Stomach (tissue), 4 donors: ENCODE measurements at regions not wholly inside any gene's neighbourhood (a gene's known extent, or its start where the extent isn't known, plus 50 kb on each side); places are given as distances from the start of the nearest gene placed in this dataset.

Experiments used
- CTCF ChIP-seq, 7 experiments: fragments of 450-650 bp in 4 of 7; fragments of 200-600 bp in 3 of 7; sonication (generic) in 3 of 7; IDR thresholded peaks; one replicate each; pipeline ENCODE4 v1.5.1; 2016 to 2019; ENCODE audit warnings: antibody characterized with exemption in 7 of 7, control low read depth in 2 of 7, mild to moderate bottlenecking in 1 of 7
- EP300 ChIP-seq: sonication (generic); formaldehyde crosslinking; IDR thresholded peaks from one replicate; pipeline ENCODE4 v1.6.1; 2017; ENCODE audit warnings: antibody characterized with exemption
- POLR2A ChIP-seq, 4 donors: fragments of 450-650 bp; IDR thresholded peaks; one replicate each; pipeline ENCODE4 v1.6.1; 2016; ENCODE audit warnings: antibody characterized with exemption in 4 of 4, control low read depth in 2 of 4, mild to moderate bottlenecking in 1 of 4, moderate library complexity in 1 of 4
- POLR2AphosphoS5 ChIP-seq, 3 donors: sonication (generic); formaldehyde crosslinking; IDR thresholded peaks; one replicate each; pipeline ENCODE4 v1.6.1; 2016; ENCODE audit warnings: antibody characterized with exemption in 3 of 3

GRCh38 chr1:101175466-101175865 lies 61.4 kb upstream of the S1PR1 start:
- TF ChIP-seq CTCF (IDR thresholded peaks at IDR 0.05) (no peak), EP300 (no peak), POLR2AphosphoS5 (IDR thresholded peaks at IDR 0.05) (no peak), POLR2A (IDR thresholded peaks at IDR 0.05) (no peak)
